ENCODE measurements at regions not wholly inside any gene's neighbourhood (a gene's known extent, or its start where the extent isn't known, plus 50 kb on each side); places are given as distances from the start of the nearest gene placed in this dataset.
A peak's percentile ranks its signal among the peaks of the same experiment; 100 is the strongest.

GRCh38 chr5:4081059-4081458 is 485.4 kb downstream of the IRX1 start:
- TF ChIP-seq POLR2AphosphoS5 (IDR thresholded peaks at IDR 0.05; ENCODE audit: insufficient read depth in 1 of 2, low read depth in 1 of 2): no peak
- no peak for TF ChIP-seq POLR2A (IDR thresholded peaks at IDR 0.05)
- TF ChIP-seq CTCF (IDR thresholded peaks at IDR 0.05): no peak
- no peak overlapping the region for H3K27ac ChIP-seq
- DNase-seq (ENCODE audit: extremely low spot score in 2 of 2): peak in 1 of 2 donors; percentile 44
- H3K4me3 ChIP-seq: no peak overlapping the region
- intact Hi-C loops (cut with DNase I): no loop called here
- H3K4me1 ChIP-seq: no peaks in the 10 kb centered on the region
- H3K27me3 ChIP-seq: no peaks in the 10 kb centered on the region
- H3K9me3 ChIP-seq: no peaks in the 10 kb centered on the region
- no peaks in the 10 kb centered on the region for H3K36me3 ChIP-seq

- intact Hi-C loops (cut with DNase I): no loop called here
- DNase-seq (ENCODE audit: extremely low spot score in 2 of 2): peak in 1 of 2 donors; percentile 18
- Histone ChIP-seq H3K36me3 (no peaks in the 10 kb centered on the region), H3K9me3 (no peaks in the 10 kb centered on the region), H3K27ac (no peak overlapping the region), H3K4me1 (no peaks in the 10 kb centered on the region), H3K27me3 (no peaks in the 10 kb centered on the region), H3K4me3 (no peak overlapping the region)
- no peak for TF ChIP-seq POLR2A (IDR thresholded peaks at IDR 0.05)
- no peak for TF ChIP-seq POLR2AphosphoS5 (IDR thresholded peaks at IDR 0.05; ENCODE audit: insufficient read depth in 1 of 2, low read depth in 1 of 2)
These were observed 485.8 kb downstream of the IRX1 start for GRCh38 chr5:4081466-4081865.

GRCh38 chr5:4082966-4083564 is 487.4 kb downstream of the IRX1 start:
- no peak for DNase-seq (ENCODE audit: extremely low spot score in 2 of 2)
- Histone ChIP-seq H3K4me3 (no peak overlapping the region), H3K27ac (no peak overlapping the region), H3K9me3 (no peaks in the 10 kb centered on the region), H3K36me3 (no peaks in the 10 kb centered on the region), H3K27me3 (no peaks in the 10 kb centered on the region), H3K4me1 (no peaks in the 10 kb centered on the region)
- TF ChIP-seq POLR2AphosphoS5 (IDR thresholded peaks at IDR 0.05; ENCODE audit: insufficient read depth in 1 of 2, low read depth in 1 of 2) (no peak), CTCF (IDR thresholded peaks at IDR 0.05) (no peak), POLR2A (IDR thresholded peaks at IDR 0.05) (no peak)
- intact Hi-C loops (cut with DNase I): no loop called here

GRCh38 chr5:4083591-4084337 is 488.1 kb downstream of the IRX1 start:
- H3K4me1 ChIP-seq: no peaks in the 10 kb centered on the region
- H3K4me3 ChIP-seq: no peak overlapping the region
- H3K27ac ChIP-seq: no peak overlapping the region
- TF ChIP-seq POLR2A (IDR thresholded peaks at IDR 0.05): no peak
- no peak for TF ChIP-seq POLR2AphosphoS5 (IDR thresholded peaks at IDR 0.05; ENCODE audit: insufficient read depth in 1 of 2, low read depth in 1 of 2)
- no peak for TF ChIP-seq CTCF (IDR thresholded peaks at IDR 0.05)
- intact Hi-C loops (cut with DNase I): no loop called here
- peak in 1 of 2 donors; percentile 79 for DNase-seq (ENCODE audit: extremely low spot score in 2 of 2)
- no peaks in the 10 kb centered on the region for H3K27me3 ChIP-seq
- no peaks in the 10 kb centered on the region for H3K9me3 ChIP-seq
- no peaks in the 10 kb centered on the region for H3K36me3 ChIP-seq

GRCh38 chr5:4086081-4086480 is 490.4 kb downstream of the IRX1 start:
- no peaks in the 10 kb centered on the region for H3K4me1 ChIP-seq
- DNase-seq (ENCODE audit: extremely low spot score in 2 of 2): peak in 1 of 2 donors; percentile 58
- intact Hi-C loops (cut with DNase I): no loop called here
- H3K36me3 ChIP-seq: no peaks in the 10 kb centered on the region
- no peak overlapping the region for H3K4me3 ChIP-seq
- no peak overlapping the region for H3K27ac ChIP-seq
- H3K9me3 ChIP-seq: no peaks in the 10 kb centered on the region
- TF ChIP-seq POLR2AphosphoS5 (IDR thresholded peaks at IDR 0.05; ENCODE audit: insufficient read depth in 1 of 2, low read depth in 1 of 2) (no peak), POLR2A (IDR thresholded peaks at IDR 0.05) (no peak), CTCF (IDR thresholded peaks at IDR 0.05) (no peak)
- no peaks in the 10 kb centered on the region for H3K27me3 ChIP-seq
